Neuronal stem cell (in vitro differentiated cells): ENCODE measurements at regions not wholly inside any gene's neighbourhood (a gene's known extent, or its start where the extent isn't known, plus 50 kb on each side); places are given as distances from the start of the nearest gene placed in this dataset.

Experiments
- DNase-seq: peaks from one replicate; pipeline ENCODE4 v3.0.0-alpha.2; 2013; ENCODE audit warnings: low spot score
- H2AFZ ChIP-seq: one replicate; pipeline ENCODE4 v1.6.1; 2013; ENCODE audit warnings: mild to moderate bottlenecking, low read length, inconsistent platforms
- H2AK5ac ChIP-seq: 2 replicates; pipeline ENCODE4 v1.6.1; 2013; ENCODE audit warnings: low read depth, mild to moderate bottlenecking, inconsistent platforms, low read length, moderate library complexity, mixed read lengths
- H2BK120ac ChIP-seq: 2 replicates; pipeline ENCODE4 v1.6.1; 2013; ENCODE audit warnings: low read depth, mild to moderate bottlenecking, inconsistent platforms, low read length, moderate library complexity, mixed read lengths
- H2BK12ac ChIP-seq: one replicate; pipeline ENCODE4 v1.6.1; 2013; ENCODE audit warnings: low read length, inconsistent platforms
- H2BK15ac ChIP-seq: 2 replicates; pipeline ENCODE4 v1.6.1; 2013; ENCODE audit warnings: mild to moderate bottlenecking, low read length, inconsistent platforms, mixed read lengths
- H2BK5ac ChIP-seq: one replicate; pipeline ENCODE4 v1.6.1; 2013; ENCODE audit warnings: inconsistent platforms, mild to moderate bottlenecking, low read length, moderate library complexity
- H3K14ac ChIP-seq: one replicate; pipeline ENCODE4 v1.6.1; 2013; ENCODE audit warnings: low read length, inconsistent platforms
- H3K18ac ChIP-seq: 2 replicates; pipeline ENCODE4 v1.6.1; 2013; ENCODE audit warnings: low read length, inconsistent platforms
- H3K23ac ChIP-seq: 2 replicates; pipeline ENCODE4 v1.6.1; 2013; ENCODE audit warnings: low read depth, mild to moderate bottlenecking, mixed read lengths, low read length, inconsistent platforms; ENCODE audit not compliant: poor library complexity
- H3K27ac ChIP-seq: replicated peaks from 3 replicates; pipeline ENCODE4 v1.5.1; 2013; ENCODE audit warnings: low read length, inconsistent platforms
- H3K27me3 ChIP-seq, 3 experiments: 2 replicates each; pipeline ENCODE4 v1.6.1; 2013; ENCODE audit warnings: low read length in 3 of 3, mild to moderate bottlenecking in 2 of 3, inconsistent platforms in 1 of 3, low read depth in 1 of 3, mixed read lengths in 1 of 3, moderate library complexity in 1 of 3; ENCODE audit not compliant: control insufficient read depth in 3 of 3, insufficient read depth in 3 of 3
- H3K36me3 ChIP-seq, 2 donors: replicated peaks in 1 of 2; 2 replicates each; pipeline ENCODE4 v1.6.1; 2013; ENCODE audit warnings: low read length in 2 of 2; ENCODE audit not compliant: control insufficient read depth in 2 of 2, insufficient read depth in 2 of 2
- H3K4ac ChIP-seq: 2 replicates; pipeline ENCODE4 v1.6.1; 2013; ENCODE audit warnings: inconsistent platforms, mild to moderate bottlenecking, low read length, moderate library complexity
- H3K4me1 ChIP-seq, 2 donors: 1 replicate in 1 of 2; 2 replicates in 1 of 2; pipeline ENCODE4 v1.6.1; 2013; ENCODE audit warnings: low read length in 2 of 2, low read depth in 1 of 2; ENCODE audit not compliant: control insufficient read depth in 2 of 2, insufficient read depth in 1 of 2
- H3K4me2 ChIP-seq: one replicate; pipeline ENCODE4 v1.6.1; 2013; ENCODE audit warnings: mild to moderate bottlenecking, low read length, inconsistent platforms; ENCODE audit not compliant: insufficient read depth, poor library complexity, severe bottlenecking
- H3K4me3 ChIP-seq, 2 donors: 2 replicates each; pipeline ENCODE4 v1.5.1; 2013; ENCODE audit warnings: low read length in 2 of 2, mild to moderate bottlenecking in 2 of 2, inconsistent platforms in 1 of 2, moderate library complexity in 1 of 2
- H3K79me1 ChIP-seq: one replicate; pipeline ENCODE4 v1.6.1; 2013; ENCODE audit warnings: low read depth, mild to moderate bottlenecking, inconsistent platforms, low read length, moderate library complexity
- H3K9ac ChIP-seq: one replicate; pipeline ENCODE4 v1.6.1; 2013; ENCODE audit warnings: mild to moderate bottlenecking, low read depth, low read length, inconsistent platforms; ENCODE audit not compliant: poor library complexity
- H3K9me3 ChIP-seq, 2 donors: replicated peaks in 1 of 2; 2 replicates each; pipeline versions ENCODE3 to v1.6.1; 2013; ENCODE audit warnings: low read length in 2 of 2, mild to moderate bottlenecking in 2 of 2, inconsistent platforms in 1 of 2, low read depth in 1 of 2, mixed read lengths in 1 of 2, moderate library complexity in 1 of 2; ENCODE audit not compliant: control insufficient read depth in 2 of 2, insufficient read depth in 1 of 2
- H4K8ac ChIP-seq: one replicate; pipeline ENCODE4 v1.6.1; 2013; ENCODE audit warnings: low read depth, mild to moderate bottlenecking, inconsistent platforms, low read length, moderate library complexity
- H4K91ac ChIP-seq: one replicate; pipeline ENCODE4 v1.6.1; 2013; ENCODE audit warnings: low read length, low read depth, mild to moderate bottlenecking, inconsistent platforms; ENCODE audit not compliant: poor library complexity
- WGBS, 2 donors: extraction: QIAGEN DNeasy Blood & Tissue Kit; methylation state at CpG; one replicate each; pipeline ENCODE4 v1.1.7; 2013; ENCODE audit warnings: missing lambda C conversion rate in 2 of 2, mixed read lengths in 1 of 2; ENCODE audit not compliant: insufficient read length in 2 of 2, insufficient replicate concordance in 1 of 2; ENCODE audit errors: extremely low coverage in 2 of 2; 5-methylcytosine and 5-hydroxymethylcytosine counted together

- H2BK5ac ChIP-seq = no peak overlapping the region
- no peak overlapping the region for H4K8ac ChIP-seq
- peaks cover 3 to 67% of the 10 kb centered on the region in 2 donors for H3K36me3 ChIP-seq
- no peak overlapping the region for H3K4me2 ChIP-seq
- peaks cover 3% of the 10 kb centered on the region for H3K79me1 ChIP-seq
- H2BK12ac ChIP-seq = no peak overlapping the region
- H2AFZ ChIP-seq = no peak overlapping the region
- no peak overlapping the region for H3K27ac ChIP-seq
- no CpG with 5 or more reads among the region's 7 CpGs for WGBS, 2 donors
- no peak overlapping the region for H3K18ac ChIP-seq
- no peak overlapping the region for H3K23ac ChIP-seq
- H4K91ac ChIP-seq = no peak overlapping the region
- H3K9me3 ChIP-seq = peaks cover 0 to 2% of the 10 kb centered on the region in 2 donors
- H2BK120ac ChIP-seq = no peak overlapping the region
- H3K9ac ChIP-seq = no peak overlapping the region
- peaks cover 0 to 2% of the 10 kb centered on the region in 2 donors for H3K4me1 ChIP-seq
- H3K4me3 ChIP-seq = no peak overlapping the region
- no peaks in the 10 kb centered on the region for H3K27me3 ChIP-seq
- H3K14ac ChIP-seq = no peak overlapping the region
- H3K4ac ChIP-seq = no peak overlapping the region
- H2BK15ac ChIP-seq = no peak overlapping the region
- no peak overlapping the region for H2AK5ac ChIP-seq
- DNase-seq = no peak
Measured at GRCh38 chr2:74048147-74048546, 63.4 kb downstream of the TET3 start.

DNA sequence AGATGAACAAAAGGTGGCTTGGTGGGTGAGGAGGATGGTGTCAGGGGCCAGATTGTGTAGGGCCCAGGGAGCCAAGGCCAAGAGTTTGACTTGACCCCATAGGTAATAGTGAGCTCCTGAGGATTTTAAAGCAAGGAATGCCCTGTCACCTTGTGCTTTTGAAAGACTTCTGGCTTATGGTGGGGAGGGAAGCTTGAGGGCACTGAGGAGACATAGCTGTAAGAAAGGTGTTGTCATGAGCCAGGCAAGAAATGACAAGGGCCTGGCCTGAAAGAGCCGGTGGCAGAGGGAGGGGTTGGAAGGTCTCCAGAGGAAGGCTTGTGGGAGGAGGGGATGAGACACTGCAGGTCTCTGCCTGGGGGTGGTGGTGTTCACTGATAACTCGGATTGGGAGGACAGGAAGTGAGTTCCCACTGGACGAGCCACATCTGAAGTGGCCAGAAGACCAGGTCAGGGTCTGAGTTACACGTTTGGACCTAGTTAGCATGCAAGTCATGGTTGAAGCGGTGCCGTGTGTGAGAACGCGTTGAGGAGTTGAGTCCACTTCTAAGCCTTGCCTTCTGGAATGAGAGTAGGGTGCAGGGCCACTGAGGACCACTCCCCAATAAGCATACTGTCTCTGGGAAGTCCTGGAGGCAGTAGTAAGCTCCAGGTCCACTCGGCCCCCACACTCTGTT is 64.3 kb downstream of the TET3 start:
- no peak overlapping the region for H3K4me2 ChIP-seq
- peaks cover 3 to 70% of the 10 kb centered on the region in 2 donors for H3K36me3 ChIP-seq
- H3K79me1 ChIP-seq = no peaks in the 10 kb centered on the region
- H3K14ac ChIP-seq = no peak overlapping the region
- H2AFZ ChIP-seq = no peak overlapping the region
- no peak overlapping the region for H3K23ac ChIP-seq
- no peak overlapping the region for H4K91ac ChIP-seq
- H2BK120ac ChIP-seq = no peak overlapping the region
- no peak overlapping the region for H3K4ac ChIP-seq
- no peak overlapping the region for H2AK5ac ChIP-seq
- H3K9me3 ChIP-seq = peaks cover 0 to 2% of the 10 kb centered on the region in 2 donors
- no peak overlapping the region for H3K18ac ChIP-seq
- H4K8ac ChIP-seq = no peak overlapping the region
- no peak overlapping the region for H3K27ac ChIP-seq
- no peak overlapping the region for H2BK12ac ChIP-seq
- WGBS, 2 donors = no CpG with 5 or more reads among the region's 9 CpGs
- H3K9ac ChIP-seq = no peak overlapping the region
- no peak overlapping the region for H2BK15ac ChIP-seq
- DNase-seq = no peak
- no peaks in the 10 kb centered on the region for H3K4me1 ChIP-seq
- H3K4me3 ChIP-seq = no peak overlapping the region
- no peaks in the 10 kb centered on the region for H3K27me3 ChIP-seq
- no peak overlapping the region for H2BK5ac ChIP-seq

DNA sequence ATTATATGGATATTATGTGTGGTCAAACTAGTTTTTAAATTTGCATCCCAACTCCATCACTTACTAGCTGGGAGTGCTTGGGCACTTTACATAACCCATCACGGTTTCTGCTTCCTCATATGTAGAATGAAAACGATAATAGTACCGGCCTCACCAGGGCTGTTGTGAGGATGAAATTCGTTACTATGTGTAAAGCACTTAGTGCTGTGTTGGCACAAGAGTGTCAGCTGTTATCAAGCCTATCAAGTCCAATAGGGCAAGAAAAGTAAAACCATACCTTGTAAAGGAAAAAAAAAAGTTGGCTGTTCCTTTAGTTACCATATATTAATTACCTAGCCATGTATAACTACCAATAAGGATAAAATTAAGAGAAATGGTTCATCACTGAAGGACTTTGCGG is 65.4 kb downstream of the TET3 start:
- WGBS, 2 donors = no CpG with 5 or more reads among the region's 5 CpGs
- H4K91ac ChIP-seq = no peak overlapping the region
- H2BK5ac ChIP-seq = no peak overlapping the region

GRCh38 chr2:74051504-74051903 is 66.8 kb downstream of the TET3 start:
- Histone ChIP-seq H3K4me2 (no peak overlapping the region), H3K27me3 (no peaks in the 10 kb centered on the region), H3K36me3 (peaks cover 3 to 54% of the 10 kb centered on the region in 2 donors), H3K4me1 (no peaks in the 10 kb centered on the region), H2BK5ac (no peak overlapping the region), H4K91ac (no peak overlapping the region), H3K4me3 (no peak overlapping the region), H3K9ac (no peak overlapping the region), H2AFZ (no peak overlapping the region), H3K79me1 (no peaks in the 10 kb centered on the region), H3K4ac (no peak overlapping the region), H2BK15ac (no peak overlapping the region), H3K23ac (no peak overlapping the region), H3K9me3 (peaks cover 0 to 2% of the 10 kb centered on the region in 2 donors), H3K14ac (no peak overlapping the region), H2BK12ac (no peak overlapping the region), H2BK120ac (no peak overlapping the region), H4K8ac (no peak overlapping the region), H3K27ac (no peak overlapping the region), H3K18ac (no peak overlapping the region), H2AK5ac (no peak overlapping the region)
- no peak for DNase-seq
- WGBS, 2 donors = no CpG with 5 or more reads among the region's 1 CpG

More for the DNA sequence above, 65.4 kb downstream of the TET3 start:
- Histone ChIP-seq H3K14ac (no peak overlapping the region), H2AK5ac (no peak overlapping the region), H3K79me1 (no peaks in the 10 kb centered on the region), H3K18ac (no peak overlapping the region), H3K36me3 (peaks cover 3 to 65% of the 10 kb centered on the region in 2 donors), H3K9me3 (peaks cover 0 to 2% of the 10 kb centered on the region in 2 donors), H2BK12ac (no peak overlapping the region), H2BK15ac (no peak overlapping the region), H3K9ac (no peak overlapping the region), H3K4me2 (no peak overlapping the region), H3K4ac (no peak overlapping the region), H3K27me3 (no peaks in the 10 kb centered on the region), H2BK120ac (no peak overlapping the region), H3K27ac (no peak overlapping the region), H2AFZ (no peak overlapping the region), H3K4me1 (no peaks in the 10 kb centered on the region), H3K4me3 (no peak overlapping the region), H3K23ac (no peak overlapping the region), H4K8ac (no peak overlapping the region)
- no peak for DNase-seq
